Nephron progenitor cell (in vitro differentiated cells): ENCODE measurements at regions not wholly inside any gene's neighbourhood (a gene's known extent, or its start where the extent isn't known, plus 50 kb on each side); places are given as distances from the start of the nearest gene placed in this dataset.

Experiments used
- DNase-seq: peaks from one replicate; pipeline ENCODE4 v3.0.0; 2021
- H3K27ac Mint-ChIP-seq: 2 replicates; pipeline ENCODE4 v1.8.0; 2021; ENCODE audit warnings: mild to moderate bottlenecking, moderate library complexity, mixed read lengths
- H3K27me3 Mint-ChIP-seq: 2 replicates; pipeline ENCODE4 v1.8.0; 2021; ENCODE audit warnings: mild to moderate bottlenecking, low read depth, mixed read lengths; ENCODE audit not compliant: poor library complexity
- H3K36me3 Mint-ChIP-seq: 2 replicates; pipeline ENCODE4 v1.8.0; 2021; ENCODE audit warnings: low read depth, mixed read lengths
- H3K4me1 Mint-ChIP-seq: 2 replicates; pipeline ENCODE4 v1.8.0; 2021; ENCODE audit warnings: mixed read lengths
- H3K4me3 Mint-ChIP-seq: 2 replicates; pipeline ENCODE4 v1.8.0; 2021; ENCODE audit warnings: mild to moderate bottlenecking, moderate library complexity, mixed read lengths
- H3K9me3 Mint-ChIP-seq: 2 replicates; pipeline ENCODE4 v1.8.0; 2021; ENCODE audit warnings: mild to moderate bottlenecking, moderate library complexity, mixed read lengths
- TF ChIP-seq, protein P1 (sequence below): fragments of 200-600 bp; sonication (generic); IDR thresholded peaks from 2 replicates; pipeline ENCODE4 v1.5.0; 2021; ENCODE audit warnings: antibody characterized with exemption

GRCh38 chr12:25058012-25058411, 109.1 kb upstream of the BCAT1 start:
- no peak overlapping the region for H3K4me3 Mint-ChIP-seq
- H3K27ac Mint-ChIP-seq, result no peak overlapping the region
- H3K27me3 Mint-ChIP-seq, result no peaks in the 10 kb centered on the region
- no peaks in the 10 kb centered on the region for H3K36me3 Mint-ChIP-seq
- H3K9me3 Mint-ChIP-seq, result no peaks in the 10 kb centered on the region
- no peak for DNase-seq
- TF ChIP-seq, protein P1, sequence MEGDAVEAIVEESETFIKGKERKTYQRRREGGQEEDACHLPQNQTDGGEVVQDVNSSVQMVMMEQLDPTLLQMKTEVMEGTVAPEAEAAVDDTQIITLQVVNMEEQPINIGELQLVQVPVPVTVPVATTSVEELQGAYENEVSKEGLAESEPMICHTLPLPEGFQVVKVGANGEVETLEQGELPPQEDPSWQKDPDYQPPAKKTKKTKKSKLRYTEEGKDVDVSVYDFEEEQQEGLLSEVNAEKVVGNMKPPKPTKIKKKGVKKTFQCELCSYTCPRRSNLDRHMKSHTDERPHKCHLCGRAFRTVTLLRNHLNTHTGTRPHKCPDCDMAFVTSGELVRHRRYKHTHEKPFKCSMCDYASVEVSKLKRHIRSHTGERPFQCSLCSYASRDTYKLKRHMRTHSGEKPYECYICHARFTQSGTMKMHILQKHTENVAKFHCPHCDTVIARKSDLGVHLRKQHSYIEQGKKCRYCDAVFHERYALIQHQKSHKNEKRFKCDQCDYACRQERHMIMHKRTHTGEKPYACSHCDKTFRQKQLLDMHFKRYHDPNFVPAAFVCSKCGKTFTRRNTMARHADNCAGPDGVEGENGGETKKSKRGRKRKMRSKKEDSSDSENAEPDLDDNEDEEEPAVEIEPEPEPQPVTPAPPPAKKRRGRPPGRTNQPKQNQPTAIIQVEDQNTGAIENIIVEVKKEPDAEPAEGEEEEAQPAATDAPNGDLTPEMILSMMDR, result no peak
- no peaks in the 10 kb centered on the region for H3K4me1 Mint-ChIP-seq

- H3K36me3 Mint-ChIP-seq, result no peaks in the 10 kb centered on the region
- no peak for DNase-seq
- no peaks in the 10 kb centered on the region for H3K9me3 Mint-ChIP-seq
- TF ChIP-seq, protein P1, result no peak
- no peaks in the 10 kb centered on the region for H3K27me3 Mint-ChIP-seq
- no peak overlapping the region for H3K4me3 Mint-ChIP-seq
- peaks cover 5% of the 10 kb centered on the region for H3K4me1 Mint-ChIP-seq
- no peak overlapping the region for H3K27ac Mint-ChIP-seq
These were observed 107.7 kb upstream of the BCAT1 start for GRCh38 chr12:25056486-25057130.

GRCh38 chr12:25056011-25056410, 107.1 kb upstream of the BCAT1 start:
- Mint-ChIP-seq H3K36me3 (no peaks in the 10 kb centered on the region), H3K27me3 (no peaks in the 10 kb centered on the region), H3K4me3 (no peak overlapping the region), H3K27ac (no peak overlapping the region), H3K9me3 (no peaks in the 10 kb centered on the region), H3K4me1 (peaks cover 5% of the 10 kb centered on the region)
- no peak for DNase-seq
- TF ChIP-seq, protein P1, result no peak

DNA sequence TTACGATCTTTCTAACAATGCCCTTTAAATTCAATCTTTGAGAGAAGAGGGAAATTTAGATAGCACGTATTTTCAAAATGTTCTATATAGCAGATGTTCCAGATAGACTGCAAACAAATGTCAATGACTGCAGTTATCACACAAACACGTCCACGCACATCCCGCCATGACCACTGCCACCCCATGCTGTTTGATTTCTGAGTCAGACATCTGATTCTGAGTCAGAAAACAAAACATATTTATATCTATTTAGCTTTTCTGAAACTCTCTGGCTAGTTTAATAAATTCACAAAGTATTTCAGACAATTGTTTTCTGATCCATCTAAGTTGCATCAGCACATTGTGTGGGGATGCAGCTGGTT, 105.9 kb upstream of the BCAT1 start:
- TF ChIP-seq, protein P1, result no peak
- Mint-ChIP-seq H3K27ac (no peak overlapping the region), H3K4me1 (peaks cover 5% of the 10 kb centered on the region), H3K4me3 (no peak overlapping the region), H3K9me3 (no peaks in the 10 kb centered on the region), H3K36me3 (no peaks in the 10 kb centered on the region), H3K27me3 (peaks cover 4% of the 10 kb centered on the region)
- DNase-seq, result no peak

DNA sequence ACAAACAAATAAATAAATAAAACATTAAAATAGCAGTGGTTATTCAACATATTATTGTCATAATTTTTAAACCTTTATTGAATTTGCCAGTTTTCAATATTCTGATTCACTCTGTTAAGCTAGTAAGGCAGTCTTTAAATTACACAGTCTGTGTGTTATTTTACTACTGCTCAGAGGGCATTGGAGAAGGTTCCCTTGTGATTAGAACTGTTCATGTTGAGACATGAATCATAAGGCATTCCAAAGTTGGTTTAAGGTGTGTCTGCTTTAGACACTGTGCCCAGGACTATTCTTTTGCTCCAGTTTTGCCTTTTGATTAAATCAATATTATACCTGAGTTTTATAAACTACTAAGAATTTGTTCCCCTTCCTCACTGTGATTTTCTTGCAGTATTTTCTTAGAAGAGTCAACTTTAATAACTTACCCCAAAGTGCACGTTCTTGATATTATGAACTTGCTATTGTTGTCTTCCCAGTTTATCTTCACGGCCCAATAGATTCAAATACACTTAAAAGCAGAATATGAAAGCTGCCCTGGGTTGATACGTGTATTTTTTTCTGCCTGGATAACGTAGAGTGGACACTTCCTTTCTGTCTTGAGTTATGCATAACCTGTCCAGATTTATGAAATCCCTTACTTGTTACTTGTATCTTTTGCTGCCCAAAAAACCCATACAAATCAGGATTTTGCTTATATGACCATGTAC, 105.3 kb upstream of the BCAT1 start:
- Mint-ChIP-seq H3K9me3 (peaks cover 2% of the 10 kb centered on the region), H3K4me3 (no peak overlapping the region), H3K36me3 (no peaks in the 10 kb centered on the region), H3K4me1 (peaks cover 5% of the 10 kb centered on the region), H3K27me3 (peaks cover 4% of the 10 kb centered on the region), H3K27ac (no peak overlapping the region)
- TF ChIP-seq, protein P1, result no peak
- no peak for DNase-seq

- no peak for DNase-seq
- Mint-ChIP-seq H3K27ac (no peak overlapping the region), H3K27me3 (peaks cover 8% of the 10 kb centered on the region), H3K36me3 (no peaks in the 10 kb centered on the region), H3K4me3 (no peak overlapping the region), H3K9me3 (peaks cover 16% of the 10 kb centered on the region), H3K4me1 (peaks cover 5% of the 10 kb centered on the region)
- TF ChIP-seq, protein P1, result no peak
These were observed 104.0 kb upstream of the BCAT1 start for GRCh38 chr12:25052914-25053211.
